HG02623 (cell line): ENCODE measurements at regions not wholly inside any gene's neighbourhood (a gene's known extent, or its start where the extent isn't known, plus 50 kb on each side); places are given as distances from the start of the nearest gene placed in this dataset.
"Not testable (repeated sequence)": the region's sequence is repeated elsewhere in the genome, so short reads cannot be mapped to it uniquely, and the experiment has no call there.

Experiments
- ATAC-seq: cut with Tn5 transposase; IDR thresholded peaks from one replicate; pipeline ENCODE4 v1.9.1; 2021; ENCODE audit warnings: moderate library complexity; ENCODE audit not compliant: unreplicated experiment

DNA sequence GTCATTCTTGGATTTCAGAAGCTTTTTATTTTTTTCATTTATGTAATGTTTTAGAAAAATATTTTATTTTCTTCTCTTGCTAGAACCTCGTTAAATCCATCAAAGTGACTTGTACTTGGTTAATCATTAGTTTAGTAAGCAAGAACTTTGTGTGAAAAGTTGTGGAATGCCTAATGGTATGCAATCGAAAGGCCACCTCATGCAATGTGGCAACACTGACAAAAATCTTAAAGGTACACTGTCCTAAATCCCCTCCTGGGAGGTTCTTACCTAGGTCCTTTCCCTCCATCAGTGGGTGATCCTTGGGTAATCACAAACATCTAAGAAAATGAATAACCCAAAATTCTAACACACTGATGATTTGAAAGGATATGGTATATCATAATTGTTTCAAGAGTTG is 304.2 kb downstream of the DNAH5 start:
- ATAC-seq = no peak

- no peak for ATAC-seq
These were observed 311.8 kb downstream of the DNAH5 start for GRCh38 chr5:13632676-13633075.

- ATAC-seq = no peak
These were observed 315.3 kb downstream of the DNAH5 start for GRCh38 chr5:13629218-13629617.

GRCh38 chr5:13627673-13628454 is 316.6 kb downstream of the DNAH5 start:
- ATAC-seq = no peak

DNA sequence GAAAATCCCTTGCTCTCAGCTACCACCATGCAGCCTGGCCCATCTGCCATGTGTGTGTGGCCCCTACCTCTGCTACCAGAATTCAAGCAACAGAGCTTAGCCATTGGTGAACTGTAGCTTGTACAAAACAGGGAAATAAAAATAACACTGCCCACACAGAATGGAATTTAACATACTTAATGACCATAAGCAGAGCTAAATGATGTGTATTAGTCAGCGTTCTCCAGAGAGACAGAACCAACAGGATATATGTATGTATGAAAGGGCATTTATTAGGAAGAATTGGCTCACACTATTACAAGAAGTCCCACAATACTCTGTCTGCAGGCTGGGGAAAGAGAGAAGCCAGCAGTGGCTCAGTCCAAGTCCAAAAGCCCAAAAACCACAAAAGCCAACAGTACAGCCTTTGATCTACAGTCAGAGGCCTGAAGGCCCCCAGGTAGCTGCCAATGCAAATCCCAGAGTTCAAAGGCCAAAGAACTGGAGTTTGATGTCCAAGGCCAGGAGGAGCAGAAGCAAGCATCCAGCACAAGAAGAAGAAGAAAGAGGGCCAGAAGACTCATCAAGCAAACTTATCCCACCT is 318.8 kb downstream of the DNAH5 start:
- no peak for ATAC-seq

DNA sequence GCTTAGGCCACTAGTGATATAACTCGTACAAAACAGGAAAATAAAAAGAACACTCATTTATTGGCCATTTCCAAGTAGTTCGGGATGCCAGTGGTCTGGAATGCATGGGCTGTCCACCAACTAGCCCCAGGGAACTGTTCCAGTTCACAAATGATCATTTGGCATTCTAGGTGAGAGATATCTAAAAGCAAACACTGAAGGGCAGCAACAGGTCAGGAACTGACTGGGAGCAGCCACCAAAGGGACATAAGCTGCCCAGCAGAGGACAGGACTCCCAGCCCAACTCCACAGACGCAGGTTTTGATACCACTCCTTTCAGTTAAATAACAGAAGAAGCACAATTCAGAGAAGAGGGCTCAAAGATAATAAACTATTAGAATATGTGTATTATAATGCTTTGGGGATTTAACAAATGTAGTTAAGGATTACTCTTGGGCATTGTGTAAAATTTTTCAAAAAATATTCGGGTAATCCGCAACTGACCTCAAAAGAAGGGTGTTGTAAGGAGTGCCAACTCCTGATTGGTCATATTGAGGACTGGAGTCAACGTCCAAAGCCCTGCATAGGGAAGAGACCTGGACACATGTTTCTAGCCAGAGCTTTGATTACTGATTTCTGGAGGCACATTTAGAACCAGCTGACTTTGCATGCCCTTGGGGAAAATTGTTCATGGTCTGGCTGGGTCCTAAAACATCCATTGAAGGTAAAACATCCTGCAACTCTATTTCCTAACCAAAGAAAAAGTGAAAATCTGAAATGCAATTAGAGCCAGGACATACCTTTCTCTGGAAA is 320.0 kb downstream of the DNAH5 start:
- ATAC-seq = no peak

GRCh38 chr5:13613621-13614020 is 330.9 kb downstream of the DNAH5 start:
- ATAC-seq = no peak

GRCh38 chr5:13611604-13612003 is 332.9 kb downstream of the DNAH5 start:
- no peak for ATAC-seq

DNA sequence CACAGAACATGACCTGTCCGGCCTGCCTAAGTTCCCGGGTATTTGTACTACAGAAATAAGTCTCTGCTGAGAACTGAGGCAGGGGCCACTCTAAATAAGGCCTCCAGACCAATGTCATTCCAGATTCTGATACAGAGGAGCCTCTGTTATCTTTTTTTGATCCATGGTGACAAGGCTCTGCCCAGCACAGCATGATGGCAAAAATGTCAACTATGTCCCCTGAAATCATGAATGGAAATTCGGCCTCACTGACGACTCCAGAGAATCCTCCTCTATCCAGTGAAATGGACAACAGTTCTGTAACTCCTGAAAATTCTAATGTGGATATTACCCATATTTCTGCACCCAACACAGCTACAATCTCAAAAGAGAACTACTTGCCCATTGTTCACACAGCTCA is 335.0 kb downstream of the DNAH5 start:
- ATAC-seq = no peak

DNA sequence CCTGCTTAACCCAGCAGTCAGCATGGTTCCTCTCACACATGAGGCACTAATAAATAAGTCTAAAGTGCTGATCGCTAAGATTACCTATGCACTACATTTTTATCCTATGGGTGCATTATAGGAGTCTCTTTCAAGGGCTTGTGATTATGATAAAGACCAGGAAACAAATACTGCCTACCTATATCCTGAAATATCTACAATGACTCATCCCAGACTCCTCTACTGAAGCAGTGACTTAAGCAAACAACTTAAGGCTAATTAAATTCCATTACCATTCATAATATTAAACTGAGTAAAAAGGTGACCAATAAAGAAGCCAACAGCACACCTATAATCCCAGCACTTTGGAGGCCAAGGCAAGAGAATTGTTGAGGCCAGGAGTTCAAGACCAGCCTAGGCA is 338.4 kb downstream of the DNAH5 start:
- no peak for ATAC-seq

GRCh38 chr5:13601112-13601511 is 343.4 kb downstream of the DNAH5 start:
- no peak for ATAC-seq

DNA sequence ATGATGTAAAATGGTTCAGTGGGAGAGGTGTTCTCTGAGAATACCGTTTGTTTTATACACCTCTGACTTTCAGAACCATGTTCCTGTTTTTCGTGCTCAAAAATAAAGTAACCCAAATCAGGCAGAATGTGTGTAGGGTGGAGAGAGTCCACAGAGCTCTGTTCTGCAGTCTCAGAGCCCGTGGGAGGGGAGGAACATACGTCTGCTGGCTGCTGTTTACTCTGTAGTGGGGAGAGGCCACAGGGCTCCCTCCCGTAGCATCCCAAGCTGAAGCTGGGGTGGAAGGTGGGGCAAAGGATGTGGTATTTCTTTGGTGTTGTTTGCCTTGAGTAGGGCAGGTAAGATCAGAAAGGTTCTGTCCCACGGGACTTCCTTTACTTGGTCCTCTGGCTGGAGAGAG is 348.5 kb downstream of the DNAH5 start:
- no peak for ATAC-seq

- ATAC-seq = no peak
These were observed 352.9 kb downstream of the DNAH5 start for GRCh38 chr5:13591621-13592020.

DNA sequence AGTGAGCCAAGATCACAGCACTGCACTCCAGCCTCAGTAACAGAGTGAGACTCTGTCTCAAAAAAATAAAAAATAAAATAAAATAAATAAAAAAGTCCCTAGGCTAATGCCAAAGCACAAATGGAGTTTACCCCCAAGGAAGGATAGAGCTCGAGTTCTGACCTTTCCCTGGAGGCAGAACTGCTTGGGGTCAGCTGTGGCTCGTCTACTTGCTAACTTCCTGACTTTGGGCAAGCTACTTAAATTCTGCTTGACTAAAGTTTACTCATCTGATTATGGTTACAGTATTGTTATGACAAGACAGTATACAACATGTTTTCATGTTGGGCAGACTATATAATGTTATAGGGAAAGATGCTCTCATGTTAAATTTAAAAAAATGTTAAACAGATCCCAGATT is 359.2 kb downstream of the DNAH5 start:
- ATAC-seq = no peak

DNA sequence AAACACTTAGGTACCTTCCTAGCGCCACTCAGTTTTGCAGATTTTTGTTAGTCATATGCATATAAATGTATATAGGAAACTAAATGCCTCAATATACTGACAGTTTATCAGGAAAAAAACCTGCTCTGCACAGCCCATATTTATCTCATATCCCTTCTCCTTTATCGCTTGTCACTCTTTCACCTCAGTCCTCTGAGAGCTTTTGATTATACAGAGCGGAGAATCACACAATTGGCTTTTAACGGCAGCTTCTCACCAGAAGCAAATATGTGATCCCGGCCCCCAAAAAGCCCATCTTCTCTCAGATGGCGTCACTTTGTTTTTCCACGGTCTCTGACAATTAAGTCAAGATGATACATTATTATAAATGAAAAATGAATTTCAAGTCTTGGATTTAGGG is 362.6 kb downstream of the DNAH5 start:
- no peak for ATAC-seq

- ATAC-seq = no peak
These were observed 363.4 kb downstream of the DNAH5 start for GRCh38 chr5:13581132-13581531.

DNA sequence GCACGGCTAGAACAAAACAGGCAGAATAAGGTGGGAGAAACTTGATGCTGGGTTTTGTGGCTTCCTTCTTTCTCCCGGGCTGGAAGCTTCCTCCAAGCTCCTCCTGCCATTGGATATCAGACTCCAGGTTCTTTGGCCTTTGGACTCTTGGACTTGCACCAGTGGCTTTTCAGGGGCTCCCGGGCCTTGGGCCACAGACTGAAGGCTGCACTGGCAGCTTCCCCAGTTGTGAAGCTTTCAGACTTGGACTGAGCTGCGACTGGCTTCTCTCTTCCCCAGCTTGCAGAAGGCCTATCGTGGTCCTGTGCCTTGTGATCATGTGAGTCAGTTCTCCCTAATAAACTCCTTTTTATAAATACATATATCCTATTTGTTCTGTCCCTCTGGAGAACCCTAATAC is 364.4 kb downstream of the DNAH5 start:
- ATAC-seq = no peak

GRCh38 chr5:13579091-13579490 is 365.4 kb downstream of the DNAH5 start:
- ATAC-seq = not testable (repeated sequence)

DNA sequence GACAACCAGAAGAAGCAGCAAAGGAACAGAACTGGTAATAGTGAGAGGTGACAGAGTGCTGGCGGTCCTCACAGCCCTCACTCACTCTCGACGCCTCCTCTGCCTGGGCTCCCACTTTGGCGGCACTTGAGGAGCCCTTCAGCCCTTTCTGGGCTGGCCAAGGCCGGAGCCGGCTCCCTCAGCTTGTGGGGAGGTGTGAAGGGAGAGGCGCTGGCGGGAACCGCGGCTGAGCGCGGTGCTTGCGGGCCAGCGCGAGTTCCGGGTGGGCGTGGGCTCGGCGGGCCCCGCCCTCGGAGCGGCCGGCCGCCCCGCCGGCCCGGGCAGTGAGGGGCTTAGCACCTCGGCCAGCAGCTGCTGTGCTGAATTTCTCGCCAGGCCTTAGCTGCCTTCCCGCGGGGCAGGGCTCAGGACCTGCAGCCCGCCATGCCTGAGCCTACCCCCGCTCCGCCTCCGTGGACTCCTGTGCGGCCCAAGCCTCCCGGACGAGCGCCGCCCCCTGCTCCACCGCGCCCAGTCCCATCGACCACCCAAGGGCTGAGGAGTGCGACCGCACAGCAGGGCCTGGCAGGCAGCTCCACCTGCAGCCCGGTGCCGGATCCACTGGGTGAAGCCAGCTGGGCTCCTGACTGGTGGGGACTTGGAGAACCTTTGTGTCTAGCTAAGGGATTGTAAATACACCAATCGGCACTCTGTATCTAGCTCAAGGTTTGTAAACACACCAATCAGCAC is 366.0 kb downstream of the DNAH5 start:
- ATAC-seq = not testable (repeated sequence)

DNA sequence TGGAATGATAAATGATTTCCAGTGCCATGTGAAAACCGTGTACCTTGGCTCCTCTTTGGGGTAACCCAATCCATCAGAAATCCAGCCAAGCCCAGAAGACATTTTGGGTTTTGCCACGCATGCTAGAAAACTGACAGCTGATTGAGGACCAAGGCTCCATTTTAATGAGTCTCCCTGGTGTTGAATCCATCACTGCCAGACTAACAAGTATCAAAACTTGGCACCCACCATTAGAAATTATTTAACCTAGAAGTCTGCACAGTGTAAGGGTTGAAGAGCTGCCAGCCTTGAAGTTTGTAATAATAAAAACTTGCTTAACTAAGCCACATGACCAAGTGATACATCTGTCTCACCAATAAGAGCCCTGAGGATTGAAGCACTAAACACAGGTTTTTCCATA is 369.9 kb downstream of the DNAH5 start:
- no peak for ATAC-seq

GRCh38 chr5:13572163-13572562 is 372.3 kb downstream of the DNAH5 start:
- ATAC-seq = no peak
